RWPE1 (cell line): ENCODE measurements at regions not wholly inside any gene's neighbourhood (a gene's known extent, or its start where the extent isn't known, plus 50 kb on each side); places are given as distances from the start of the nearest gene placed in this dataset.
"Not testable (repeated sequence)": the region's sequence is repeated elsewhere in the genome, so short reads cannot be mapped to it uniquely, and the experiment has no call there.

Experiments
- CTCF ChIA-PET: fragments of 350-600 bp; sonication (Branson Sonifier 250); formaldehyde crosslinking; extraction: SDS; loops from one replicate; lab custom pipeline; 2021; lab: Yijun Ruan, JAX
- POLR2A ChIA-PET: fragments of 400-600 bp; formaldehyde crosslinking; extraction: SDS; loops from one replicate; lab custom pipeline; 2020; ENCODE audit warnings: antibody characterized with exemption; ENCODE audit not compliant: low non-redundant PET; lab: Yijun Ruan, JAX
- DNase-seq: peaks from one replicate; pipeline ENCODE4 v3.0.0; 2012; ENCODE audit warnings: low spot score
- H3K27ac ChIP-seq: fragments of 450-650 bp; 2 replicates; pipeline ENCODE4 v1.5.1; 2017
- TF ChIP-seq, protein P1 (sequence below): fragments of 450-650 bp; conservative IDR thresholded peaks from 2 replicates; pipeline ENCODE4 v1.5.1; 2017; ENCODE audit warnings: low read depth, mild to moderate bottlenecking

DNA sequence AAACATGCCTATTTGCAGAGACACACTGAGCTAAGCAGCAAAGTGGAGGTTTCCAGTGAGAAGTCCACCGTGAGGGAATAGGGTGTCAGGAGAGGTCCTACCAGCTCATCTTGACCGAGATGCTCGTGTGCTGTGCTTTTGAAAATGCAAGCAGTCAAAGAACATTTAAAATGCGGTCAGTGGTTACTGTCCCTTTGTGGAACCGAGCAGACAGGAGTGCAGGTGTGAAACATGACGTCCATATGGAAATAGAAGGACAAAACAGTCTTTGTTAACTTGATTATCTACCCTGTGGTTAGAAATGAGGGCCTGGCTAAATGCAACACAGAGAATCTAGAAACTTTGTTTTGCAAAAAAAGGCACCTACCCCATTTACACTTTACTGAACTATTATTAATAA, 473.3 kb downstream of the SPATA31A6 start:
- DNase-seq, POLR2A ChIA-PET, CTCF ChIA-PET, H3K27ac ChIP-seq: not testable (repeated sequence)

DNA sequence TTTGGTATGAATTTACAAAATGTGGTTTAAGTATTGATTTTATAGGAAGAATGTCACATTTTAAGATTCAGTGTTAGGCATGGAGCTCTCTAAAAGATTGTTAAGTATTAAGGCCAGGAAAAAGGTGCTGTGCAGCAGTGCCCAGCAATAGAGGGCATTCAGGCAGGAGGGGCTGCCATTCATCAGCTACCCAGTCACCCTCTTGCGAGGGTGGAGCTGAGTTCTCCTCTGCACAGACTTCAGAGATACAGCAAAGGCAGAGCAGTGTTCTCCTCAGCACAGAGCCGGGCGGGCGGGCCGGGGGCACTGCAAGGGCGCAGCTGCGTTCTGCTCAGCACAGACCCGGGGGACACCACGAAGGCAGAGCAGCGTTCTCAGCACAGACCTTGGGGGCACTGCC, 474.0 kb downstream of the SPATA31A6 start:
- DNase-seq, POLR2A ChIA-PET, CTCF ChIA-PET, H3K27ac ChIP-seq: not testable (repeated sequence)

DNA sequence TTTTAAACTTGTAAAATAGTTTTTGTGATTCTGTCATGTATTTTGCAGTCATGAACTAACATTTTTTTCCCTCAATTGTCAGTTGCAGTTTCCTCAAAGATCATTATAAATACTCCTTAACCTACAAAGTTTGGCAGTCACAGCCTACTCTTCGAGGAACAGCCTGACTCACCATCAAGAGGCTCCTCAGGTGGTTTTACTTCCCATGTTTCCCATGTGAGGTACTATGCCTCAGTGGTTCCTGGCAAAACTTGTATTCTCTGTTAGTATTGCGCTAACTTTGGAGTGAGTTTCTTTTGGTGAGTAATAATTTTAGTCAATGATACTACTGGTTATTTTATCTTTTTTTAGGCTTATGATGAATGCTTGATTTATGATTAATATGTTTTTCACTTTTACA, 513.7 kb downstream of the SPATA31A6 start:
- CTCF ChIA-PET, POLR2A ChIA-PET: not testable (repeated sequence)
- peak; percentile 0 for DNase-seq

DNA sequence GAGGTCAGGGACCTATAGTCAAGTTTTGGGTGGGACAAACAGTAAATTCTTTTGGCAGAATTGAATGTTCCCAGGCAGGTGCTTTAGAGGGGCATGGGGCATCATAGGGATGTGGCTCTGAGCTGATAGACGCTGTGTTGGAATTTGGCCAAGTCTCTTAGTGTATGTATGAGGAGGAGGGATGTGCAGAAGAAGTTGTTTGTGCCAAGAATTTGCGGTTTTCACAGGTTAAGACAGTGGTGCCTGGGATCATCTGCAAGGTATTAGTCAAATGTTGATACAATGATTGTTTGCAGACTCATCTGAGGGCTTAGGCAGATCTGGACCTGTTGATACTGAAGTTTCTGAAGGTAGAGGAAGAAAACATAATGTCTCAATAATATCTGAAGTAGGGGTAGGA, 519.4 kb downstream of the SPATA31A6 start:
- DNase-seq, CTCF ChIA-PET, H3K27ac ChIP-seq, POLR2A ChIA-PET: not testable (repeated sequence)

More for the DNA sequence above, 513.7 kb downstream of the SPATA31A6 start:
- H3K27ac ChIP-seq: not testable (repeated sequence)

DNA sequence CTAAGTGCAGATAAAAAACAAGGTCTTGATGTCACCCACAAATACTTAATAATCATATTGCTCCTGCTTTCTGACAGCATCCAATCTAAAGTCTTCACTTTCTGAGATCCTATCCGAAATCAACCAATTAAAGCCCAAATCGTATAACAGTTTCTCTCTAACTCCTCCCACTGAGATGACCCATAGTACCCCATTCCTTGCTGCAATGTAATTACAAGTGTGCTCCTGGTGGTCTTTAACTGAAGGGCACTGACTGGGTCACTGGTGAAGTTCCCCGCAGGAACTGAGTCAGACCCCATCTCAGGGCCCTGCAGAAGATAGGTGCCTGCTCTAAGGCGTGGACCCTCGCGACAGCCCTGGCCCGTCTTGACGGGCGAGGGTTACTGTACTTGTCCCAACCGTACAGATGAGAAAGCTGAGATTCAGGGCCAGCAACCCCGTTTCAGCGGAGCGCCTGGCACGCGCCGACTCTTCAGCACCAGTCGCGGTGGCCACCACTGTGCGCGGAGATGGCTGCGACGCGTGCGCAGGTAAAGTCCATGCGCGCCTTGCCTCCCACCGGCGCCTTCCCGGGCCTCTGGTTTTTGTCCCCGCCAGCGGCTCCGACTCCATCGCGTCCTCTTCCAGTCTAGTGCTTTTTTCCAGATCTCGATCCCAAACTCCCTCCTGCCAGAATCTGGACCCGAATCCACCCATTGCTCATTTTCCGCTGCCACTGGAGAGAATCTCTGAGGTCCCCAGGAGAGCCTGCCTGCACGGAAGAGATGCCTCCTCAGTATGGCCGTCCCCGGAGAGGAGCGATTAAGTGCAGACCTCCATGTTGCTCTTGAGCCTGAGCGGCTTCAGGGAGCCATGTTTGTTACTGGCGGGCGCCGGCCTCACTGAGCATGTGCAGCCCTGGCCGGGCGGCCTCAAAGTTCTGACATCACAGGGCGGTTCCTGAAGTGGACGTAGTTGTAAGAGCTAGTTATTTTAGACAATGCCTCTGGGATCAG, 541.7 kb downstream of the SPATA31A6 start:
- DNase-seq, POLR2A ChIA-PET, CTCF ChIA-PET: not testable (repeated sequence)
- H3K27ac ChIP-seq: peak overlapping the region; percentile 63

DNA sequence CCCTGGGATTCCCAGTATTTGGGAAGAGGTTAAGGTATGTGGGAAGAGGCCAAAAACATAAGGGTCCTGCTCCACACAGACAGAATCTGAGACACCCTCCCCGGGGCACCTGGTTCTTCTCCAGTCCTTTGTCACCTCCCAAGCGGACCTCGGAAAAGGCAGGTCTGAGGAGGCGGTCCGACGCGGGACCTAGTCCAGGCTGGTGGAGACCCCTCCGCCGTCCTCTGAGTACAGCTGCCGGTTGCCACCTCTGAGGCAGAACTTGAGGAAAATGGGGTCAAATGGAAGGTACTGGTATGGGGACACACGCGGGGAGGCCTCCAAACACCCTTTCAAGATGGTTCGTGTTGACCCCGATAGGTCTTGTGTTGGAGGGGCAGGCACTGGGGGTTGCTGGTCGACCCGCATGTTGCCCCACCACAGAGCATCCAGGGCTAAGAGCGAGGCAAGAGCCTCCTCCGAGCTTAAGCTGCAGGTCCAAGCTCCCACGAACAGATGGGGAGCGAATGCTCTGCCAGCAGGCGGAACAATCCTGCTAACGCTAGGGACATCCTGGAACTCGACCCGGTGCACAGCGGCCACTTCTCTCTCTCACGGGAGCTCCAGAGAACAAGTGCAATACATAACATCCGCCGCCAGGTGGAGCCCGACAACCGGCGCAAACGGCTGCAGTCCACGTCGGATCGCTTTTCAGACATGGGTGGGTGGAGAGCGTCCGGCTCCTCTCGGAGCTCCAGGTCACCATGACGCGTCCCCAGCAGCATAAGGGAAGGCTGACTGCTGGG, 559.8 kb downstream of the SPATA31A6 start:
- POLR2A ChIA-PET, H3K27ac ChIP-seq: not testable (repeated sequence)
- TF ChIP-seq, protein P1, sequence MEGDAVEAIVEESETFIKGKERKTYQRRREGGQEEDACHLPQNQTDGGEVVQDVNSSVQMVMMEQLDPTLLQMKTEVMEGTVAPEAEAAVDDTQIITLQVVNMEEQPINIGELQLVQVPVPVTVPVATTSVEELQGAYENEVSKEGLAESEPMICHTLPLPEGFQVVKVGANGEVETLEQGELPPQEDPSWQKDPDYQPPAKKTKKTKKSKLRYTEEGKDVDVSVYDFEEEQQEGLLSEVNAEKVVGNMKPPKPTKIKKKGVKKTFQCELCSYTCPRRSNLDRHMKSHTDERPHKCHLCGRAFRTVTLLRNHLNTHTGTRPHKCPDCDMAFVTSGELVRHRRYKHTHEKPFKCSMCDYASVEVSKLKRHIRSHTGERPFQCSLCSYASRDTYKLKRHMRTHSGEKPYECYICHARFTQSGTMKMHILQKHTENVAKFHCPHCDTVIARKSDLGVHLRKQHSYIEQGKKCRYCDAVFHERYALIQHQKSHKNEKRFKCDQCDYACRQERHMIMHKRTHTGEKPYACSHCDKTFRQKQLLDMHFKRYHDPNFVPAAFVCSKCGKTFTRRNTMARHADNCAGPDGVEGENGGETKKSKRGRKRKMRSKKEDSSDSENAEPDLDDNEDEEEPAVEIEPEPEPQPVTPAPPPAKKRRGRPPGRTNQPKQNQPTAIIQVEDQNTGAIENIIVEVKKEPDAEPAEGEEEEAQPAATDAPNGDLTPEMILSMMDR: peak; percentile 74
- CTCF ChIA-PET: interaction anchor here (0.5 to 1.2 kb wide), 4 partner anchors 12 to 406 kb away, joined by 3 to 7 read pairs (median 4); no protein-coding TSS in a partner anchor
- DNase-seq: peak; percentile 68

DNA sequence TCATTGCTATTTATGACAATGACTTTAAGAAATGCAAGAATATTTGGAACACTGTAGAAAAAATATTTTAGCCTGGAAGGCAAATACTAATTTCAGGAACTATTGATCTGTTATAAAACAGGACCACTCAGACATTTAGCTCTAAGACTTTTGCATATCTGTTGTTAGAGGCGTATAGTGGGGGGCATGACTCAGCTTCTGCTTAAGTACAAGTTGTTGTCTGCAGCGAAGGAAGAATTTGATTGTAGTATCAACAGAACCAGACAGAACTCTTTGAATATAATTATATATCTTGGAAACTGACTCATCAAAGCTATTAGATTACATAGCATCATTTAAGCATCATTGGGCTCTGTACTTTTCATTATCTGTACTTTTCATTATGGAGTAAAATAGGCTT, 573.8 kb downstream of the SPATA31A6 start:
- DNase-seq, POLR2A ChIA-PET, CTCF ChIA-PET, H3K27ac ChIP-seq: not testable (repeated sequence)

DNA sequence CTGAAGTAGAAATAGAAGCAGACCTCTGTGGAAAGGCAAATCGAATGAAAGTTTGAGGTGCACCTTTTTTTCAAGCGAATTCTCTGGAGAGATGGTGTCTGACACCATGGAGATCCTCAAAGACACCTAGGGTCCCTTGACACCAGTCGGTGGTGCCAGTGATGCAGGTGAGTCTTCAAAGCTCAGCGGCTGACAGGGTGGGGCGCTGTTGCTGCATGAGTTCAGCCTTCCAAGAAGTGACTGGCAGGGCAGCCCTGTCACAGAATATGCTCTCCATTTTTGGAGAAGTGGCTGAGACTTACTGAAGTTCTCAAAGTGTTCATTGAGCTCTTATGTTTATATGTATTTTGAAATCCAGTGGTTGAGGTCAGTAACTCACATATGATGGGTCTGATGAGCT, 575.9 kb downstream of the SPATA31A6 start:
- CTCF ChIA-PET, POLR2A ChIA-PET, H3K27ac ChIP-seq, DNase-seq: not testable (repeated sequence)

DNA sequence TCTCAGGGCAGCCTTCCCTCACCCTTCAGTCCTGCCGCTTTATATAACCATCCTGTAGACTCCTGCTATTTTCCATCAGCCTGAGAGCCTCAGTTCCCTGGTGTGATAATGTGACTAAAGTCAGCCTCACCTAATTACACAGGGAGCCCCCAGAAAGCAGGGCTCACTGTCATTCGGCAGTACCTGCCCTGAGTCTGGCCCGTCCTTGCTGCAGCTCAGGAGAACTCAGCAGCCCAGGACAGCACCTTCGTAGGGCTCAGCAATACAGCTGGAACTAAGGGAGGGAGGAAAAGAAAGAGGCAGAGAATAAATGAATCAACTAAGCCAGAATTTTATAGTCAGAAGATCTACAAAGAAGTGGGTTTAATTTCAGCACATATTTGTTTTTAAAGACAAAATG, 598.7 kb downstream of the SPATA31A6 start:
- H3K27ac ChIP-seq, DNase-seq, POLR2A ChIA-PET, CTCF ChIA-PET: not testable (repeated sequence)

DNA sequence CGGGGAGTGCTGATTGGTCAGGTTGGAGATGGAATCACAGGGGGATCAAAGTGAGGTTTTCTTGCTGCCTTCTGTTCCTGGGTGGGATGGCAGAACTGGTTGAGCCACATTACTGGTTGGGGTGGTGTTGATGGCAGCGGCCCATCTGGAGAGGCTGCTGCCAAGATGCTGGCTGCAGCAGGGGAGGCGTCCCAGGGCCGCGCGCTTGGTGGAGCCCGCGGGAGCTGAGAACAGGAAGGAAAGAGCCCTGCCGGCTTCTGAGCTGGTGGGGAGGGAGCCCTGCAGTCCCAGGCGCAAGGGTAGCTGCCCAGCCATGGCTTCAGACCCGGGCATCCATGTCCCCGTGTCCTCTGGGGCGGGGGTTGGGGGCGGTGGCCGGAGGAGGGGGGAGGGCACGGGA, 609.3 kb downstream of the SPATA31A6 start:
- POLR2A ChIA-PET, CTCF ChIA-PET, H3K27ac ChIP-seq, DNase-seq: not testable (repeated sequence)

DNA sequence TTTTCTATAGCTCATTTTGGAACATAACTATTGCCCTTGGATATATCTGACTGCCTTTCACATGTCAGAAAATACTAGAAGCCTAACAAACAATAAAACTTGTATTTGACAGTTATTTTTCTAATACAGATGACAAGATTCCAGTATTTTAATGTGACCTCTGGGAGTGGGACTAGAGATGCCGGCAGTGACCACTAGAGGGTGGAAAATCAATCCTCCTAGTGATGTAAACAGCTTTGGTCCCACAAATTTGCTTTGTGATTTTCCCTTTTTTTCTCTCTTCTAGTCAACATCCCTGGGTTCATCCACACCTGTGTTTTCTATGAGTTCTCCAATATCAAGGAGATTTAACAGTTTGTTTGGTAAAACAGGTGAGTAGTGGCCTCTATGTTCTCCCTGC, 615.1 kb downstream of the SPATA31A6 start:
- CTCF ChIA-PET, H3K27ac ChIP-seq, POLR2A ChIA-PET, DNase-seq: not testable (repeated sequence)
- TF ChIP-seq, protein P1: 0 out of 2 replicates have a peak, but pooled peaks have one; percentile 14

DNA sequence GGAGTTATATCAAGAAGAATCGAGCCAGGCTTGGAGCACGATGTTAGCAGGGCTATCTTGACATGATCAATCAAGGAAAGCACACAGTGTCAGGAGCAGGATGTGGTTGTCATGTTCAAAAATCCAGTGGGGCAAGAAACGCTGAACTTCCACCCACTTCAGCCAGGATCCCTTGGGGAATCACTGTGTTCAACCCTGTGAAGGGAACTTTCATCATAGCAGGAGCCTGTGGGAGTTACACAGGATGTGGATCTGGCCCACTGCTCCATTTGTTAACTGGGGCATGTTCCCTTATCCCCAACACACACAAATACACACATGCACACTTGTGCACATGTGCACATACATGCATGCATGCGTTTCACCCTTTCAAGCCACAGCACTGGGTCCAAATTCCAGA, 619.3 kb downstream of the SPATA31A6 start:
- H3K27ac ChIP-seq, DNase-seq, CTCF ChIA-PET, POLR2A ChIA-PET: not testable (repeated sequence)
